GM23248 (cell line): ENCODE measurements at regions not wholly inside any gene's neighbourhood (a gene's known extent, or its start where the extent isn't known, plus 50 kb on each side); places are given as distances from the start of the nearest gene placed in this dataset.
"Not testable (repeated sequence)": the region's sequence is repeated elsewhere in the genome, so short reads cannot be mapped to it uniquely, and the experiment has no call there.

Source experiments
- DNase-seq: peaks from one replicate; pipeline ENCODE4 v3.0.0-alpha.2; 2015
- H2AFZ ChIP-seq: fragments of 200-600 bp; sonication (generic); 2 replicates; pipeline ENCODE4 v1.6.1; 2016; ENCODE audit warnings: antibody characterized with exemption
- H3F3A ChIP-seq: fragments of 200-600 bp; sonication (generic); 2 replicates; pipeline ENCODE4 v1.6.1; 2016; ENCODE audit warnings: mild to moderate bottlenecking, antibody characterized with exemption, mixed run types; ENCODE audit not compliant: insufficient read depth
- H3K27ac ChIP-seq: fragments of 200-600 bp; sonication (generic); 2 replicates; pipeline ENCODE4 v1.5.1; 2016; ENCODE audit warnings: mild to moderate bottlenecking
- H3K27me3 ChIP-seq: fragments of 200-600 bp; sonication (generic); replicated peaks from 2 replicates; pipeline ENCODE4 v1.6.1; 2016; ENCODE audit warnings: mild to moderate bottlenecking; ENCODE audit not compliant: insufficient read depth
- H3K36me3 ChIP-seq: fragments of 200-600 bp; sonication (generic); 2 replicates; pipeline ENCODE4 v1.6.1; 2016; ENCODE audit warnings: low read depth, mild to moderate bottlenecking
- H3K4me1 ChIP-seq: fragments of 200-600 bp; sonication (generic); 2 replicates; pipeline ENCODE4 v1.6.1; 2016; ENCODE audit warnings: mild to moderate bottlenecking; ENCODE audit not compliant: insufficient read depth
- H3K4me2 ChIP-seq: fragments of 200-600 bp; sonication (generic); one replicate; pipeline ENCODE4 v1.6.1; 2016; ENCODE audit warnings: mild to moderate bottlenecking; ENCODE audit not compliant: unreplicated experiment
- H3K4me3 ChIP-seq: fragments of 200-600 bp; sonication (generic); 2 replicates; pipeline ENCODE4 v1.5.1; 2016; ENCODE audit warnings: mild to moderate bottlenecking
- H3K79me2 ChIP-seq: fragments of 200-600 bp; sonication (generic); 2 replicates; pipeline ENCODE4 v1.6.1; 2016; ENCODE audit warnings: mild to moderate bottlenecking; ENCODE audit not compliant: insufficient read depth
- H3K9ac ChIP-seq: fragments of 200-600 bp; sonication (generic); 2 replicates; pipeline ENCODE4 v1.6.1; 2016; ENCODE audit warnings: mild to moderate bottlenecking
- H3K9me2 ChIP-seq: fragments of 200-600 bp; sonication (generic); 2 replicates; pipeline ENCODE4 v1.6.1; 2016; ENCODE audit warnings: mixed run types, mild to moderate bottlenecking, moderate library complexity; ENCODE audit not compliant: insufficient read depth
- H3K9me3 ChIP-seq: fragments of 200-600 bp; sonication (generic); one replicate; pipeline ENCODE4 v1.6.1; 2017; ENCODE audit warnings: low read depth
- H4K20me1 ChIP-seq: fragments of 200-600 bp; sonication (generic); 2 replicates; pipeline ENCODE4 v1.6.0; 2016; ENCODE audit not compliant: insufficient read depth
- EZH2 ChIP-seq: fragments of 200-600 bp; sonication (generic); IDR thresholded peaks from 2 replicates; pipeline ENCODE4 v1.6.1; 2018; ENCODE audit warnings: antibody characterized with exemption, mild to moderate bottlenecking; ENCODE audit not compliant: insufficient read depth, poor library complexity, severe bottlenecking
- EZH2phosphoT487 ChIP-seq: fragments of 200-600 bp; sonication (generic); IDR thresholded peaks from 2 replicates; pipeline ENCODE4 v1.6.1; 2018; ENCODE audit warnings: antibody characterized with exemption, moderate library complexity, mild to moderate bottlenecking, low read depth; ENCODE audit not compliant: insufficient read depth
- WGBS, 2 experiments: methylation state at CpG; one replicate each; pipeline ENCODE4 v1.1.6; 2015 to 2017; ENCODE audit warnings: low lambda C conversion rate in 2 of 2, low coverage in 1 of 2; ENCODE audit errors: missing lambda C conversion rate in 2 of 2; 5-methylcytosine and 5-hydroxymethylcytosine counted together
- in situ Hi-C: fragments of 300-500 bp; cut with MboI; formaldehyde crosslinking; loops from 2 replicates; pipeline ENCODE4 v1.15.0; 2020

DNA sequence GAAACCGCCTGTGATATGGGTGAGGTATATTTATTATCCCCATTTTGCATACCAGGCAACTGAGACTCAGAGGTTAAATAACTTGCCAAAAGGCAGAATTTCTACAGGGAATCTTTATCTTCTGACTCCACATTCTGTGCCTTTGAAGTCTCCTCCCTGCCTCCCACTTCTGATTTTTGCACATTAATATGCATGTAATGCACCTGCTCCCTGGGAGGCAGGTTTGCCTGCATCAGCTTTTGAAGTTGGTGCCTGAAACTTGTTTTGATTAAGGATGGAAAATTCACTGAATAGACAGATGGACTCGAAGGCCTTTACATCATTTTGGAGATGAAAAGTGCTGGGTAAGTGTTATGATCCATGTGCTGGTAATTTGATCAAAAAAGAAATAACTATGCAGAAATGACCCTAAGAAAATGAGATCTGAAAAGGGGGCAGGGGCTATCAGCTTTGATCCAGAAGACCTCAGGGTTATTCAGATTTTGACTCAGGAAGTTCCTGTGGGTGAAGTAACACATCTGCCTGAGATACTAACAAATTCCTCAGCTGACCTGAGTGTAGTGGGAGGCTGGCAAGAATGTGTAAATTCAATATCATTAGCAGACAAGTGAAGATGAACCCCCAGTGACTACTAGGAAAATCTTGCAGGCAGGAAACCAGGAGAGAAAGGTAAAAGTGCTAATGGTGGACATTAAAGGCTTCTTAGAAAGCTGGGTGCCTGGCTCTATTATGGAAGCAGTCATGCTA lies 167.5 kb upstream of the BOD1L1 start:
- H3K9me3 ChIP-seq, result no peaks in the 10 kb centered on the region
- H3K4me3 ChIP-seq, result no peak overlapping the region
- H3K79me2 ChIP-seq, result no peaks in the 10 kb centered on the region
- H3F3A ChIP-seq, result no peaks in the 10 kb centered on the region
- H3K27ac ChIP-seq, result no peak overlapping the region
- WGBS, 2 experiments, result 20 to 26% methylated on average over 2 of the region's 2 CpGs
- no peaks in the 10 kb centered on the region for H3K36me3 ChIP-seq
- no peaks in the 10 kb centered on the region for H3K9me2 ChIP-seq
- no peak overlapping the region for H3K4me2 ChIP-seq
- no peaks in the 10 kb centered on the region for H3K4me1 ChIP-seq
- no peaks in the 10 kb centered on the region for H4K20me1 ChIP-seq
- H3K27me3 ChIP-seq, result peaks cover 15% of the 10 kb centered on the region; the same call in 1 of the 2 replicates
- no peak overlapping the region for H3K9ac ChIP-seq
- DNase-seq, result no peak
- H2AFZ ChIP-seq, result no peak overlapping the region
- no peak for TF ChIP-seq EZH2
- no peak for TF ChIP-seq EZH2phosphoT487
- in situ Hi-C loops, result no loop called here

DNA sequence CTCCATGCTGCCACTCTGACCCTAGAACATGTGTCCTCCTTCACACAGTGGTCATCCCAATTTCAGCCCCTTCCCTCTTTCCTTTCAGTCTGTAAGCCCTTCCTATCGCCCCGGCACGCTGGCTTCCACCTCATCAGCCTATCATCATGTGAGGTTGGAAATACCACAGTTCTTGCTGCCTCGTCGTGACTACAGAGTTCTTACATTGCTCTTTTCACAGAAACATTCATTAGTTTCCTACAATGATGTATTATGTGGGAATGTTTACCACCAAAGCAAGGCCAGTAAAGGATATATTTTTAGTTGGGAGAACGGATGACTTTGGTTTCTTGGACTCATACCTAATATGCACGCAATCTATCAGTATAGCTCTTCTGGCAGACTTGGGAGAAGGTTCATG lies 169.5 kb upstream of the BOD1L1 start:
- Histone ChIP-seq H3K27ac (no peak overlapping the region), H3K4me3 (no peak overlapping the region), H3K9me2 (no peaks in the 10 kb centered on the region), H3K4me2 (no peak overlapping the region), H4K20me1 (no peaks in the 10 kb centered on the region), H2AFZ (no peak overlapping the region), H3K36me3 (no peaks in the 10 kb centered on the region), H3K27me3 (peaks cover 4% of the 10 kb centered on the region; the same call in 1 of the 2 replicates), H3K4me1 (no peaks in the 10 kb centered on the region), H3K79me2 (no peaks in the 10 kb centered on the region), H3K9ac (no peak overlapping the region), H3K9me3 (no peaks in the 10 kb centered on the region), H3F3A (no peaks in the 10 kb centered on the region)
- 38 to 39% methylated on average over 7 of the region's 7 CpGs for WGBS, 2 experiments
- TF ChIP-seq EZH2, result no peak
- TF ChIP-seq EZH2phosphoT487, result no peak
- DNase-seq, result no peak
- in situ Hi-C loops, result no loop called here

DNA sequence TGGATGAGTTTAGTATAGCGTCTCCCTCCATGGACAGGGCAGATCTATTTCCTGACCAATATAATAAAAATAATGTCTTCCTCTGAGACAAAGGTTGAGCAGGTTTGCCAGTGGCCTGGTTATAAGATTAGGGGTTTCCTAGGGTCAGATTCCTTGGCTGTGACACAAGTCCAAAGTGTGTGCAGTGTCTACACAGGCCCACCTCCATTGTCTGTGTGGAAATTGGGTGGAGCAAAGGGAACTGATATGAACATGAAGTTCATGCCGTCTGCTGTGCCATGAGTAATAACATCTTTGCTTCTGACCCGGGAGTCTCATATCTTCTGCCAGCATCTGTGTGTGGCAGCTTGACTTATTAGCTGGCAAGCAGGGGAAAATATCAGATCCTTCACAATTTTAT lies 187.7 kb upstream of the BOD1L1 start:
- Histone ChIP-seq H3K4me3 (no peak overlapping the region), H3K9me2 (no peaks in the 10 kb centered on the region), H4K20me1 (no peaks in the 10 kb centered on the region), H3K27ac (no peak overlapping the region), H3K79me2 (no peaks in the 10 kb centered on the region), H3K4me2 (no peak overlapping the region), H3K9me3 (no peaks in the 10 kb centered on the region), H2AFZ (no peak overlapping the region), H3K4me1 (no peaks in the 10 kb centered on the region), H3F3A (no peaks in the 10 kb centered on the region), H3K36me3 (no peaks in the 10 kb centered on the region), H3K27me3 (peaks cover 3% of the 10 kb centered on the region; the same call in 1 of the 2 replicates), H3K9ac (no peak overlapping the region)
- WGBS, 2 experiments, result 58 to 62% methylated on average over 3 of the region's 3 CpGs
- TF ChIP-seq EZH2 (no peak), EZH2phosphoT487 (no peak)
- DNase-seq, result no peak
- in situ Hi-C loops, result no loop called here

- no peak for TF ChIP-seq EZH2phosphoT487
- no peak for TF ChIP-seq EZH2
- in situ Hi-C loops, result no loop called here
These were observed 188.9 kb upstream of the BOD1L1 start for GRCh38 chr4:13816472-13816871.

GRCh38 chr4:13821522-13821921 lies 194.0 kb upstream of the BOD1L1 start:
- Histone ChIP-seq H3K9me3 (no peaks in the 10 kb centered on the region), H3K4me1 (no peaks in the 10 kb centered on the region), H3K27me3 (no peaks in the 10 kb centered on the region), H3K4me3 (no peak overlapping the region), H4K20me1 (no peaks in the 10 kb centered on the region), H2AFZ (no peak overlapping the region), H3K27ac (no peak overlapping the region), H3K9me2 (no peaks in the 10 kb centered on the region), H3K4me2 (no peak overlapping the region), H3K36me3 (no peaks in the 10 kb centered on the region), H3K9ac (no peak overlapping the region), H3K79me2 (no peaks in the 10 kb centered on the region), H3F3A (no peaks in the 10 kb centered on the region)
- in situ Hi-C loops, result no loop called here
- 19 to 35% methylated on average over 5 of the region's 5 CpGs for WGBS, 2 experiments
- DNase-seq, result peak; percentile 11
- TF ChIP-seq EZH2phosphoT487, result no peak

More at GRCh38 chr4:13816472-13816871, 188.9 kb upstream of the BOD1L1 start:
- H3K4me3 ChIP-seq, result no peak overlapping the region
- H4K20me1 ChIP-seq, result no peaks in the 10 kb centered on the region
- no peaks in the 10 kb centered on the region for H3F3A ChIP-seq
- no peaks in the 10 kb centered on the region for H3K4me1 ChIP-seq
- DNase-seq, result no peak
- no peaks in the 10 kb centered on the region for H3K9me3 ChIP-seq
- H2AFZ ChIP-seq, result no peak overlapping the region
- no peak overlapping the region for H3K9ac ChIP-seq
- H3K4me2 ChIP-seq, result no peak overlapping the region
- H3K9me2 ChIP-seq, result no peaks in the 10 kb centered on the region
- H3K27me3 ChIP-seq, result no peaks in the 10 kb centered on the region
- no peaks in the 10 kb centered on the region for H3K36me3 ChIP-seq
- H3K79me2 ChIP-seq, result no peaks in the 10 kb centered on the region
- H3K27ac ChIP-seq, result no peak overlapping the region

- DNase-seq, H3K4me1 ChIP-seq, H4K20me1 ChIP-seq, H3K9ac ChIP-seq, H3K79me2 ChIP-seq, H3K9me2 ChIP-seq, H3K27ac ChIP-seq, H2AFZ ChIP-seq, H3K4me3 ChIP-seq, H3K4me2 ChIP-seq, H3K36me3 ChIP-seq, in situ Hi-C loops, H3F3A ChIP-seq, H3K27me3 ChIP-seq, H3K9me3 ChIP-seq: not testable (repeated sequence)
These were observed 198.3 kb upstream of the BOD1L1 start for GRCh38 chr4:13825822-13826221.
